MG63 (cell line): ENCODE measurements at regions not wholly inside any gene's neighbourhood (a gene's known extent, or its start where the extent isn't known, plus 50 kb on each side); places are given as distances from the start of the nearest gene placed in this dataset.
"Not testable (repeated sequence)": the region's sequence is repeated elsewhere in the genome, so short reads cannot be mapped to it uniquely, and the experiment has no call there.

Source experiments
- DNase-seq: peaks from one replicate; pipeline ENCODE4 v3.0.0-alpha.2; 2020
- H3K27me3 ChIP-seq: fragments of 250-450 bp; sonication (Bioruptor Pico); 2 replicates; pipeline ENCODE4 v1.5.1; 2020; ENCODE audit warnings: mild to moderate bottlenecking, moderate library complexity
- H3K36me3 ChIP-seq: fragments of 250-450 bp; sonication (Bioruptor Pico); 2 replicates; pipeline ENCODE4 v1.5.1; 2020; ENCODE audit warnings: mild to moderate bottlenecking, moderate library complexity
- H3K4me3 ChIP-seq: fragments of 250-450 bp; sonication (Bioruptor Pico); 2 replicates; pipeline ENCODE4 v1.5.1; 2020; ENCODE audit warnings: mild to moderate bottlenecking, moderate library complexity
- H3K9me3 ChIP-seq: fragments of 250-450 bp; sonication (Bioruptor Pico); 2 replicates; pipeline ENCODE4 v1.5.1; 2020; ENCODE audit warnings: mild to moderate bottlenecking, moderate library complexity

DNA sequence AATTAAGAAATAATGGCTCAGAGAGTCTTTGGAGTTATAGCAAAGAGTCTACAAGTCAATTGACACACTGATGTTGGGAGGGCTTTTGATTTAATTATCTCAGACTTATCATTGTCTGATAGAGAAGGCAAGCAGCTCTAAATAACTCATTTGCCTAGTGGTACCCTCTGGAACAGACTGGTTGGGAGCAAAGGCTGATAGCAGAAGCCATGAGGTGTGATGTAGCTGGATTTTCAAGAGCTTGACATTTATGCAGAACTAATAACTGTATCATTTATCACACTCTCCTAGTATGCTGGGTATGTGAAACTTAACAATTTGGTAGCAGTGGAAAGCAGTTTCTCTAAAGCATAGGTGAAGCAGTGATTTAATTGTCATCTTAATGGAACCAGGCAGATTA lies 380.6 kb downstream of the TENT5A start:
- no peak overlapping the region for H3K4me3 ChIP-seq
- H3K9me3 ChIP-seq: no peaks in the 10 kb centered on the region
- no peak for DNase-seq
- H3K36me3 ChIP-seq: no peaks in the 10 kb centered on the region
- no peaks in the 10 kb centered on the region for H3K27me3 ChIP-seq

DNA sequence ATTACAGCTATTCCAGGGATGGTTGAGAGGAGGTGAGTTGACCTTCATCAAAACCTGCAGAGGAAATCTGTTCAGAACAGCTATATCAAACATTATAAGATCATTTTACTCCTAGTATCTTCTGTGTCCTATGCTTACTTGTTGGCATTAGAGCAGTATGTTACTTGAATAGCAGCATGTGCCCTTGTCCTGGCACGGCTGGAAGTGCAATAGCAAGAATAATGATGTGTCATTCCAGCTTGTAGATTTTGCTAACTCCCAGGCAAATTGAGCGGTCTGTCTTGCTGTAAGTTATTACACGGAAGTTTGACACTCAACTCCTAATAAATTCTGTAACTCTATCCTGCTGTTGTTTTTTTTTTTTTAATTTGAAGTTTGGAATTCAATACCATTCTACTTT lies 385.5 kb downstream of the TENT5A start:
- no peak overlapping the region for H3K4me3 ChIP-seq

GRCh38 chr6:81362246-81362645 lies 390.2 kb downstream of the TENT5A start:
- Histone ChIP-seq H3K4me3 (no peak overlapping the region), H3K27me3 (no peaks in the 10 kb centered on the region), H3K9me3 (no peaks in the 10 kb centered on the region), H3K36me3 (no peaks in the 10 kb centered on the region)
- no peak for DNase-seq

More for the DNA sequence above, 385.5 kb downstream of the TENT5A start:
- Histone ChIP-seq H3K27me3 (no peaks in the 10 kb centered on the region), H3K9me3 (no peaks in the 10 kb centered on the region), H3K36me3 (no peaks in the 10 kb centered on the region)
- DNase-seq: no peak

GRCh38 chr6:81353262-81353661 lies 399.2 kb downstream of the TENT5A start:
- H3K36me3 ChIP-seq: no peaks in the 10 kb centered on the region
- H3K4me3 ChIP-seq: no peak overlapping the region
- no peak for DNase-seq
- H3K27me3 ChIP-seq: no peaks in the 10 kb centered on the region
- H3K9me3 ChIP-seq: no peaks in the 10 kb centered on the region

DNA sequence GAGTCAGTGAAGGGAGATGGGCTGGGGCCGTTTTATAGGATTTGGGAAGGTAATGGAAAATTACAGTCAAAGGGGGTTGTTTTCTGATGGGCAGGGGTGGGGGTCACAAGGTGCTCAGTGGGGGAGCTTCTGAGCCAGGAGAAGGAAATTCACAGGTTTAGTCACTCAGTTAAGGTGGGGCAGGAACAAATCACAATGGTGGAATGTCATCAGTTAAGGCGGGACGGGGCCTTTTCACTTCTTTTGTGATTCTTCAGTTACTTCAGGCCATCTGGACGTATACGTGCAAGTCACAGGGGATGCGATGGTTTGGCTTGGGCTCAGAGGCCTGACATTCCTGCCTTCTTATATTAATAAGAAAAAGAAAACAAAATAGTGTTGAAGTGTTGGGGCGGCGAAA lies 408.5 kb downstream of the TENT5A start:
- not testable (repeated sequence) for DNase-seq, H3K4me3 ChIP-seq, H3K9me3 ChIP-seq

DNA sequence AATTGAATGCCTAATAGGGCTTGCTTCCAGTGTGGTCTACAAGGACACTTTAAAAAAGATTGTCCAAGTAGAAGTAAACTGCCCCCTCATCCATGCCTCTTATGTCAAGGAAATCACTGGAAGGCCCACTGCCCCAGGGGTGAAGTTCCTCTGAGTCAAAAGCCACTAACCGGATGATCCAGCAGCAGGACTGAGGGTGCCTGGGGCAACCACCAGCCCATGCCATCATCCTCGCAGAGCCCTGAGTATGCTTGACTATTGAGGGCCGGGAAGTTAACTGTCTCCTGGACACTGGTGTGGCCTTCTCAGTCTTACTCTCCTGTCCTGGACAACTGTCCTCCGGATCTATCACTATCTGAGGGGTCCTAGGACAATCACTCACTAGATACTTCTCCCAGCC lies 411.5 kb downstream of the TENT5A start:
- DNase-seq: no peak
- no peaks in the 10 kb centered on the region for H3K36me3 ChIP-seq
- no peaks in the 10 kb centered on the region for H3K9me3 ChIP-seq
- no peak overlapping the region for H3K4me3 ChIP-seq
- H3K27me3 ChIP-seq: no peaks in the 10 kb centered on the region

More for the DNA sequence above, 408.5 kb downstream of the TENT5A start:
- not testable (repeated sequence) for H3K27me3 ChIP-seq, H3K36me3 ChIP-seq

DNA sequence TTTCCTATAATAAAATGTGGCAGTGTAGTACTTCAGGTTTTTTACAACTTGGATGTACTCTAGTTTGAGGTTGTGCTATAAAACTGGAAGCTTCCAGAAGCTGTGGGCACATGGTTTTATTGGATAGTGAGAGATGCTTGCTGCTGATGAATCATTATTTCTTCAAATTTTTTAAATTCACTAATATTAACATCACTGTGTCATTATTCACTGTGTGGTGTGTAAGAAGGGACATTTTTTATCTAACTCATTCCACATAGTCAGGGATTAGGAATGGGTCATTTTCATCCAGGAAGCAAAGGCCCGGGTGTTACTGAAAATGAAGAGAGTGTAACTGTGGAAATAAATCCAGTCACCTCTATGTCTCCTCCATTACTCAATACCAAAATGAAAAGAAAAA lies 421.0 kb downstream of the TENT5A start:
- H3K36me3 ChIP-seq: no peaks in the 10 kb centered on the region
- DNase-seq: no peak
- H3K27me3 ChIP-seq: no peaks in the 10 kb centered on the region
- H3K4me3 ChIP-seq: no peak overlapping the region
- H3K9me3 ChIP-seq: no peaks in the 10 kb centered on the region

DNA sequence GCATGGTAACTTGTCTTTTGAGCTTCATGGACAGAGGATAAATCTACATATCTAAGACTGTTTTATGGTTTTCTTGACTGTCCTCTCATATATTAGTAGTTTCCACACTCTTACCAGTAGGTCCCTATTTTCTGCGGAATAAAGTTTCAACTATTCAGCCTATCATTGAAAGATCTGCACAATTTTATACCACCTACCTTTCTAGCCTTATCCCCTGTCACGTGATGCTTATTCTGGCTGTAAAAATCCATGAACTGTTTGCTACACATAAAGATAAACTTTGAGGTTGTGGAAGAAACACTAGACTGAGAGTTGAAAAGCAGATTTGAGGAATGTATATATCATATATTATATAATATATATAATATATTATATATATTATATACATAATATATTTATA lies 423.8 kb downstream of the TENT5A start:
- no peaks in the 10 kb centered on the region for H3K9me3 ChIP-seq
- no peaks in the 10 kb centered on the region for H3K36me3 ChIP-seq
- no peaks in the 10 kb centered on the region for H3K27me3 ChIP-seq
- H3K4me3 ChIP-seq: no peak overlapping the region
- no peak for DNase-seq

GRCh38 chr6:81326881-81327561 lies 425.5 kb downstream of the TENT5A start:
- H3K4me3 ChIP-seq: no peak overlapping the region
- H3K9me3 ChIP-seq: no peaks in the 10 kb centered on the region
- no peak for DNase-seq
- no peaks in the 10 kb centered on the region for H3K36me3 ChIP-seq
- H3K27me3 ChIP-seq: no peaks in the 10 kb centered on the region

GRCh38 chr6:81309811-81310210 lies 442.7 kb downstream of the TENT5A start:
- Histone ChIP-seq H3K4me3 (no peak overlapping the region), H3K9me3 (peaks cover 3% of the 10 kb centered on the region; the same call in 1 of the 2 replicates), H3K27me3 (no peaks in the 10 kb centered on the region), H3K36me3 (no peaks in the 10 kb centered on the region)
- DNase-seq: peak; percentile 49

GRCh38 chr6:81308577-81309279 lies 443.8 kb downstream of the TENT5A start:
- DNase-seq: no peak
- Histone ChIP-seq H3K27me3 (no peaks in the 10 kb centered on the region), H3K4me3 (no peak overlapping the region), H3K9me3 (no peaks in the 10 kb centered on the region; the same call in 1 of the 2 replicates), H3K36me3 (no peaks in the 10 kb centered on the region)

GRCh38 chr6:81307651-81308214 lies 444.7 kb downstream of the TENT5A start:
- Histone ChIP-seq H3K4me3 (no peak overlapping the region), H3K36me3 (no peaks in the 10 kb centered on the region), H3K9me3 (no peaks in the 10 kb centered on the region; the same call in 1 of the 2 replicates), H3K27me3 (no peaks in the 10 kb centered on the region)
- no peak for DNase-seq

DNA sequence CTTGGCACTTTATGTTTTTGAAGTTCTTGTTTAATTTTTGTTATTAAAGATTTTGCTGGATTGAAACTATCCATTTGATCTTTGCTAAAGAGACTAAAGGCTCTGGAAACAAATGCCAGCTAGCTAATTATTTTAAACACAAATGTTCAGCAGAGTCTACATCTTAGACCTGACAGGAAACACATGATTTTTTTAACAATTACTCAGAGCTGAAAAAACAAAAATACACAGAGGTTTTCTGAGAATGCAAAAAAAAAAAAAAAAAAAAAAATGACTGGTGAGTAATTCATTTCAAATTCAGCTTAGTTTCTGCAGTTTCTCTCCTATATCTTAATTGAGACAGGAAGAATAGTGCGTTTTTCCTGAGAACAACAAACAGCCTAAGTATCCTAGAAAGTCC lies 448.0 kb downstream of the TENT5A start:
- H3K36me3 ChIP-seq: no peaks in the 10 kb centered on the region
- H3K9me3 ChIP-seq: no peaks in the 10 kb centered on the region
- H3K4me3 ChIP-seq: no peak overlapping the region
- H3K27me3 ChIP-seq: no peaks in the 10 kb centered on the region
- no peak for DNase-seq

- Histone ChIP-seq H3K36me3 (no peaks in the 10 kb centered on the region), H3K9me3 (no peaks in the 10 kb centered on the region), H3K27me3 (no peaks in the 10 kb centered on the region), H3K4me3 (no peak overlapping the region)
- no peak for DNase-seq
These were observed 451.5 kb downstream of the TENT5A start for GRCh38 chr6:81300961-81301360.

- H3K4me3 ChIP-seq: no peak overlapping the region
- DNase-seq: no peak
These were observed 453.7 kb downstream of the TENT5A start for GRCh38 chr6:81298751-81299150.

GRCh38 chr6:81295310-81295709 lies 457.2 kb downstream of the TENT5A start:
- DNase-seq: no peak
- Histone ChIP-seq H3K27me3 (no peaks in the 10 kb centered on the region), H3K4me3 (no peak overlapping the region), H3K9me3 (no peaks in the 10 kb centered on the region), H3K36me3 (no peaks in the 10 kb centered on the region)

More at GRCh38 chr6:81298751-81299150, 453.7 kb downstream of the TENT5A start:
- Histone ChIP-seq H3K36me3 (no peaks in the 10 kb centered on the region), H3K27me3 (no peaks in the 10 kb centered on the region), H3K9me3 (no peaks in the 10 kb centered on the region)

DNA sequence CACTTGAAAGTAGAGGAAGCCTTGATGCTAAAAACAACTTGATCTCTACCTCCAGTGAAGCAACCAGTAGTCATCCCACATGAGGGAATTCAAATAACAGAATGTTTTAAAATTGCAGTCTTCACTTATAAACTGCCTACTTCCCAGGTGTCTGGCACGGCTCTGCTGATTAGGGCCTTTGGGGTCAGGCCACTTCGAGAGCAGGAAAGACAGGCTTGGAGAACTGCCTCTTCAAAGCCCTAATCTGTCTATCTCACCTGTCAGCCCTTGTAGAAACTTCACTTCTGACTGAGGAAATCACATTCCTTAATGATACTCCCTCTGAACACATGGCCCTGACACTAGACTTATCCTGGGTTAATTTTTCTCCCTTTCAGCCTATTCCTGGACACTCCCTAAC lies 458.6 kb downstream of the TENT5A start:
- Histone ChIP-seq H3K36me3 (no peaks in the 10 kb centered on the region), H3K27me3 (no peaks in the 10 kb centered on the region), H3K4me3 (no peak overlapping the region), H3K9me3 (no peaks in the 10 kb centered on the region)
- no peak for DNase-seq

DNA sequence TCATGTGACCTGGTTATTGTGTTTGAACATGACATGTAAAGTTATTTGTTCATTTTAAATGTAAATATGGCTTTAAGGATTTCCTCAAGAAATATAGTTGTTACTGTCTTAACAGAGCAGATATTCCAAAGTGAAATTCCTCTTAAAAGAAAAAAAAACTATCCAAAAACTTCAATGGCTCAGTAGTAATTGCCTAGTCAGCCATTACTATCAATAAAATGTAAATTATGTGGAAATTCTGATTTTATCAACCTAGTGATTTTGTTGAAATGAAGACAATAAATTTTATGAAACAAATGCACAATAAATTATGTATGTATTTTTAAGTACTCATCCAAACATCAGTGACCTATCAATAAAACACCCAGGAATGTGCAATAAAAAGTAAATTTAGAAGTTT lies 463.3 kb downstream of the TENT5A start:
- Histone ChIP-seq H3K36me3 (no peaks in the 10 kb centered on the region), H3K9me3 (no peaks in the 10 kb centered on the region), H3K27me3 (no peaks in the 10 kb centered on the region), H3K4me3 (no peak overlapping the region)
- DNase-seq: no peak
